ENCODE measurements at regions not wholly inside any gene's neighbourhood (a gene's known extent, or its start where the extent isn't known, plus 50 kb on each side); places are given as distances from the start of the nearest gene placed in this dataset.

DNA sequence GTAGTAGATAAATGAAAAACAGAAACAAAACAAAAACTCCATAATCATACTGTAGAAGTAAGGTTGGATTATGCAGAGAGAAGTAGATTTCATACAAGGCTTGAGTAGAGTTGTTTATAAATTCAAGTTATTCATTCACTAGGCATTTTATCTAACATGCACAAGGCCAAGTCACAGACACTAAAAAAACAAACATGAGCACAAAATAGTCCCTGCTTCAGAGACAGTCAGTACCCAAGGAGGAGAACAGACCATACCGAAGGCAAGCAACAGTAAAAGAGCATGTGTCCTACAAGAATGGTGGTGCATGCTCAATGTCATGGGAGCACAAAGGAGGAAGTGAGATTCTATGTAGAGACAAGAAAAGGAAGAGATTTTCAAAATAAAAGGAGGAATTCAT lies 796.5 kb upstream of the LRRC4C start:
- no peak for FAIRE-seq
- intact Hi-C loops (cut with micrococcal nuclease; ENCODE audit: unreplicated experiment) = no loop called here
- TF ChIP-seq ZNF33B (CRISPR knock-in tag; IDR thresholded peaks at IDR 0.05) (no peak), FOXA1 (IDR thresholded peaks at IDR 0.05) (no peak), FOXA1 (CRISPR knock-in tag; IDR thresholded peaks at IDR 0.05) (no peak), STAT5B (CRISPR knock-in tag; IDR thresholded peaks at IDR 0.05) (no peak), TCF12 (IDR thresholded peaks at IDR 0.05) (no peak), TCF12 (CRISPR knock-in tag; IDR thresholded peaks at IDR 0.05) (no peak), NR1H2 (CRISPR knock-in tag; IDR thresholded peaks at IDR 0.05; ENCODE audit: borderline replicate concordance, low read depth) (no peak), SALL2 (CRISPR knock-in tag; IDR thresholded peaks at IDR 0.05) (no peak), SOX13 (IDR thresholded peaks at IDR 0.05) (no peak), SOX13 (CRISPR knock-in tag; conservative IDR thresholded peaks at IDR 0.05 in 1 of 2, IDR thresholded peaks at IDR 0.05 in 1 of 2) (no peak), HOXA9 (CRISPR knock-in tag; IDR thresholded peaks at IDR 0.05; ENCODE audit: borderline replicate concordance) (no peak)
- TF ChIP-seq, protein P1, sequence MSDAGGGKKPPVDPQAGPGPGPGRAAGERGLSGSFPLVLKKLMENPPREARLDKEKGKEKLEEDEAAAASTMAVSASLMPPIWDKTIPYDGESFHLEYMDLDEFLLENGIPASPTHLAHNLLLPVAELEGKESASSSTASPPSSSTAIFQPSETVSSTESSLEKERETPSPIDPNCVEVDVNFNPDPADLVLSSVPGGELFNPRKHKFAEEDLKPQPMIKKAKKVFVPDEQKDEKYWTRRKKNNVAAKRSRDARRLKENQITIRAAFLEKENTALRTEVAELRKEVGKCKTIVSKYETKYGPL (CRISPR knock-in tag; IDR thresholded peaks at IDR 0.05) = no peak
- TF ChIP-seq, protein P2, sequence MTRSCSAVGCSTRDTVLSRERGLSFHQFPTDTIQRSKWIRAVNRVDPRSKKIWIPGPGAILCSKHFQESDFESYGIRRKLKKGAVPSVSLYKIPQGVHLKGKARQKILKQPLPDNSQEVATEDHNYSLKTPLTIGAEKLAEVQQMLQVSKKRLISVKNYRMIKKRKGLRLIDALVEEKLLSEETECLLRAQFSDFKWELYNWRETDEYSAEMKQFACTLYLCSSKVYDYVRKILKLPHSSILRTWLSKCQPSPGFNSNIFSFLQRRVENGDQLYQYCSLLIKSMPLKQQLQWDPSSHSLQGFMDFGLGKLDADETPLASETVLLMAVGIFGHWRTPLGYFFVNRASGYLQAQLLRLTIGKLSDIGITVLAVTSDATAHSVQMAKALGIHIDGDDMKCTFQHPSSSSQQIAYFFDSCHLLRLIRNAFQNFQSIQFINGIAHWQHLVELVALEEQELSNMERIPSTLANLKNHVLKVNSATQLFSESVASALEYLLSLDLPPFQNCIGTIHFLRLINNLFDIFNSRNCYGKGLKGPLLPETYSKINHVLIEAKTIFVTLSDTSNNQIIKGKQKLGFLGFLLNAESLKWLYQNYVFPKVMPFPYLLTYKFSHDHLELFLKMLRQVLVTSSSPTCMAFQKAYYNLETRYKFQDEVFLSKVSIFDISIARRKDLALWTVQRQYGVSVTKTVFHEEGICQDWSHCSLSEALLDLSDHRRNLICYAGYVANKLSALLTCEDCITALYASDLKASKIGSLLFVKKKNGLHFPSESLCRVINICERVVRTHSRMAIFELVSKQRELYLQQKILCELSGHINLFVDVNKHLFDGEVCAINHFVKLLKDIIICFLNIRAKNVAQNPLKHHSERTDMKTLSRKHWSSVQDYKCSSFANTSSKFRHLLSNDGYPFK (CRISPR knock-in tag; IDR thresholded peaks at IDR 0.05; ENCODE audit: borderline replicate concordance) = no peak
- TF ChIP-seq, protein P3, sequence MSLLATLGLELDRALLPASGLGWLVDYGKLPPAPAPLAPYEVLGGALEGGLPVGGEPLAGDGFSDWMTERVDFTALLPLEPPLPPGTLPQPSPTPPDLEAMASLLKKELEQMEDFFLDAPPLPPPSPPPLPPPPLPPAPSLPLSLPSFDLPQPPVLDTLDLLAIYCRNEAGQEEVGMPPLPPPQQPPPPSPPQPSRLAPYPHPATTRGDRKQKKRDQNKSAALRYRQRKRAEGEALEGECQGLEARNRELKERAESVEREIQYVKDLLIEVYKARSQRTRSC (CRISPR knock-in tag; IDR thresholded peaks at IDR 0.05; ENCODE audit: low read depth) = no peak
- TF ChIP-seq, protein P4, sequence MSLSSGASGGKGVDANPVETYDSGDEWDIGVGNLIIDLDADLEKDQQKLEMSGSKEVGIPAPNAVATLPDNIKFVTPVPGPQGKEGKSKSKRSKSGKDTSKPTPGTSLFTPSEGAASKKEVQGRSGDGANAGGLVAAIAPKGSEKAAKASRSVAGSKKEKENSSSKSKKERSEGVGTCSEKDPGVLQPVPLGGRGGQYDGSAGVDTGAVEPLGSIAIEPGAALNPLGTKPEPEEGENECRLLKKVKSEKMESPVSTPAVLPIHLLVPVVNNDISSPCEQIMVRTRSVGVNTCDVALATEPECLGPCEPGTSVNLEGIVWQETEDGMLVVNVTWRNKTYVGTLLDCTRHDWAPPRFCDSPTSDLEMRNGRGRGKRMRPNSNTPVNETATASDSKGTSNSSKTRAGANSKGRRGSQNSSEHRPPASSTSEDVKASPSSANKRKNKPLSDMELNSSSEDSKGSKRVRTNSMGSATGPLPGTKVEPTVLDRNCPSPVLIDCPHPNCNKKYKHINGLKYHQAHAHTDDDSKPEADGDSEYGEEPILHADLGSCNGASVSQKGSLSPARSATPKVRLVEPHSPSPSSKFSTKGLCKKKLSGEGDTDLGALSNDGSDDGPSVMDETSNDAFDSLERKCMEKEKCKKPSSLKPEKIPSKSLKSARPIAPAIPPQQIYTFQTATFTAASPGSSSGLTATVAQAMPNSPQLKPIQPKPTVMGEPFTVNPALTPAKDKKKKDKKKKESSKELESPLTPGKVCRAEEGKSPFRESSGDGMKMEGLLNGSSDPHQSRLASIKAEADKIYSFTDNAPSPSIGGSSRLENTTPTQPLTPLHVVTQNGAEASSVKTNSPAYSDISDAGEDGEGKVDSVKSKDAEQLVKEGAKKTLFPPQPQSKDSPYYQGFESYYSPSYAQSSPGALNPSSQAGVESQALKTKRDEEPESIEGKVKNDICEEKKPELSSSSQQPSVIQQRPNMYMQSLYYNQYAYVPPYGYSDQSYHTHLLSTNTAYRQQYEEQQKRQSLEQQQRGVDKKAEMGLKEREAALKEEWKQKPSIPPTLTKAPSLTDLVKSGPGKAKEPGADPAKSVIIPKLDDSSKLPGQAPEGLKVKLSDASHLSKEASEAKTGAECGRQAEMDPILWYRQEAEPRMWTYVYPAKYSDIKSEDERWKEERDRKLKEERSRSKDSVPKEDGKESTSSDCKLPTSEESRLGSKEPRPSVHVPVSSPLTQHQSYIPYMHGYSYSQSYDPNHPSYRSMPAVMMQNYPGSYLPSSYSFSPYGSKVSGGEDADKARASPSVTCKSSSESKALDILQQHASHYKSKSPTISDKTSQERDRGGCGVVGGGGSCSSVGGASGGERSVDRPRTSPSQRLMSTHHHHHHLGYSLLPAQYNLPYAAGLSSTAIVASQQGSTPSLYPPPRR (CRISPR knock-in tag; IDR thresholded peaks at IDR 0.05; ENCODE audit: borderline replicate concordance) = no peak

More for the DNA sequence above, 796.5 kb upstream of the LRRC4C start:
- no peak overlapping the region for H2AFZ ChIP-seq (ENCODE audit: low read length)
- H3K4me1 ChIP-seq (ENCODE audit: insufficient read depth, low read length) = no peaks in the 10 kb centered on the region
- ChIA-PET CTCF (ENCODE audit: low intra/inter-chr PET ratio, low total read pairs) (no interaction called here), POLR2A (no interaction called here)
- no peak overlapping the region for H3K4me3 ChIP-seq (replicated peaks in 1 of 3; ENCODE audit: insufficient read depth in 1 of 3, low read depth in 2 of 3, low read length in 3 of 3)
- peaks cover 78% of the 10 kb centered on the region for H3K9me3 ChIP-seq (ENCODE audit: low read length)
- ATAC-seq = no peak
- no peaks in the 10 kb centered on the region for H3K79me2 ChIP-seq (ENCODE audit: insufficient read depth, low read length)
- no peak overlapping the region for H3K9ac ChIP-seq (ENCODE audit: insufficient read depth, low read depth, low read length)
- in situ Hi-C loops (cut with HindIII; ENCODE audit: extremely low pct_ligation_motif_present, low pct_unique_long_range_greater_than_20kb) = no loop called here
- DNase-seq (ENCODE audit: low spot score) = no peak
- H4K20me1 ChIP-seq (ENCODE audit: insufficient read depth, low read length) = no peaks in the 10 kb centered on the region
- H3K27ac ChIP-seq (ENCODE audit: extremely low read length, insufficient read depth, low read length) = no peak overlapping the region
- BruUV-seq (replicated peaks) = no TSS peak
- 36% methylated on average over 1 of the region's 1 CpG for WGBS (ENCODE audit: low lambda C conversion rate)
- H3K36me3 ChIP-seq (replicated peaks in 1 of 2; ENCODE audit: control insufficient read depth in 1 of 2, insufficient read depth in 2 of 2, low read length in 2 of 2) = no peaks in the 10 kb centered on the region
- no peaks in the 10 kb centered on the region; a peak in 1 of 5 replicates for H3K27me3 ChIP-seq (ENCODE audit: control insufficient read depth in 1 of 2, insufficient read depth in 2 of 2, low read length in 2 of 2)
- no peak overlapping the region for H3K4me2 ChIP-seq (ENCODE audit: low read depth, low read length)
